GM12878 (cell line): ENCODE measurements at regions not wholly inside any gene's neighbourhood (a gene's known extent, or its start where the extent isn't known, plus 50 kb on each side); places are given as distances from the start of the nearest gene placed in this dataset.

ENCODE experiments used
- ATAC-seq: fragments of 200-7000 bp; cut with Tn5 transposase; 3 replicates; pipeline ENCODE4 v1.9.1; 2020; ENCODE audit warnings: mild to moderate bottlenecking, moderate library complexity
- BruUV-seq: library from RNA; stranded (reverse); fragments of 400-500 nt; replicated peaks from 2 replicates; lab custom pipeline; 2021; lab: Mats Ljungman, UMichigan
- CTCF ChIA-PET: fragments of 300-600 bp; sonication (Branson Sonifier 250); formaldehyde crosslinking; extraction: SDS; loops from one replicate; lab custom pipeline; 2021; ENCODE audit warnings: inconsistent platforms; lab: Yijun Ruan, JAX
- POLR2A ChIA-PET: fragments of 350-600 bp; formaldehyde crosslinking; extraction: SDS; loops from one replicate; lab custom pipeline; 2021; ENCODE audit warnings: inconsistent platforms; lab: Charles Lee
- RAD21 ChIA-PET: fragments of 300-600 bp; sonication (Branson Sonifier 250); formaldehyde crosslinking; loops from one replicate; lab custom pipeline; 2023; ENCODE audit warnings: antibody characterized with exemption; ENCODE audit not compliant: unreplicated experiment; lab: Charles Lee
- SMC1A ChIA-PET: fragments of 300-600 bp; sonication (Branson Sonifier 250); formaldehyde crosslinking; loops from one replicate; lab custom pipeline; 2023; ENCODE audit not compliant: unreplicated experiment, uncharacterized antibody; lab: Charles Lee
- DNase-seq: peaks from one replicate; pipeline ENCODE4 v3.0.0-alpha.2; 2011; ENCODE audit warnings: low read depth, low spot score
- FAIRE-seq: peaks from 3 replicates; lab custom pipeline; 2011; peaks lifted over from hg19 to GRCh38; lab: Jason Lieb, UNC
- H2AFZ ChIP-seq: 2 replicates; pipeline ENCODE4 v1.6.0; 2011; ENCODE audit warnings: low read depth, low read length, control low read depth; ENCODE audit not compliant: control insufficient read depth
- H3K27ac ChIP-seq: 2 replicates; pipeline ENCODE4 v1.5.1; 2011; ENCODE audit warnings: control low read depth; ENCODE audit not compliant: control insufficient read depth, insufficient read depth
- H3K27me3 ChIP-seq, 2 experiments: replicated peaks in 1 of 2; 2 replicates each; pipeline versions ENCODE4 v1.6.0 to v1.6.1; 2011; ENCODE audit warnings: low read length in 1 of 2; ENCODE audit not compliant: control insufficient read depth in 2 of 2, insufficient read depth in 2 of 2
- H3K36me3 ChIP-seq, 2 experiments: 2 replicates each; pipeline ENCODE4 v1.5.1; 2011; ENCODE audit warnings: low read length in 1 of 2; ENCODE audit not compliant: control insufficient read depth in 2 of 2, insufficient read depth in 2 of 2
- H3K4me1 ChIP-seq: 2 replicates; pipeline ENCODE4 v1.6.1; 2011; ENCODE audit warnings: mild to moderate bottlenecking, low read length, moderate library complexity, mixed read lengths; ENCODE audit not compliant: control insufficient read depth, insufficient read depth
- H3K4me2 ChIP-seq: 2 replicates; pipeline ENCODE4 v1.6.0; 2011; ENCODE audit warnings: control low read depth; ENCODE audit not compliant: control insufficient read depth, insufficient read depth
- H3K4me3 ChIP-seq: fragments of 200-600 bp; sonication (generic); 2 replicates; pipeline ENCODE4 v1.5.1; 2016
- H3K79me2 ChIP-seq: 2 replicates; pipeline ENCODE4 v1.6.0; 2011; ENCODE audit warnings: low read length; ENCODE audit not compliant: control insufficient read depth, insufficient read depth
- H3K9ac ChIP-seq: 2 replicates; pipeline ENCODE4 v1.8.0; 2011; ENCODE audit warnings: low read length, control low read depth, mixed read lengths; ENCODE audit not compliant: control insufficient read depth, insufficient read depth
- H3K9me3 ChIP-seq: replicated peaks from 3 replicates; pipeline ENCODE4 v1.5.1; 2011; ENCODE audit warnings: mild to moderate bottlenecking, low read length; ENCODE audit not compliant: control insufficient read depth, insufficient read depth
- H4K20me1 ChIP-seq: 2 replicates; pipeline ENCODE4 v1.6.0; 2011; ENCODE audit not compliant: control insufficient read depth, insufficient read depth
- BACH1 ChIP-seq: fragments of 450-650 bp; IDR thresholded peaks from 2 replicates; pipeline ENCODE4 v1.6.1; 2017; ENCODE audit warnings: mild to moderate bottlenecking, borderline replicate concordance
- ESRRA ChIP-seq: IDR thresholded peaks from 2 replicates; pipeline ENCODE4 v1.6.1; 2012; ENCODE audit warnings: mild to moderate bottlenecking, low read length, improper control_type of control experiment
- FOS ChIP-seq: IDR thresholded peaks from 3 replicates; pipeline ENCODE4 v1.6.1; 2011; ENCODE audit warnings: borderline replicate concordance; ENCODE audit not compliant: insufficient read length; ENCODE audit errors: extremely low read depth
- GATAD2B ChIP-seq: fragments of 450-650 bp; conservative IDR thresholded peaks from 2 replicates; pipeline ENCODE4 v1.6.1; 2017; ENCODE audit warnings: low read depth, mild to moderate bottlenecking, moderate library complexity
- KLF5 ChIP-seq: fragments of 450-650 bp; IDR thresholded peaks from 2 replicates; pipeline ENCODE4 v1.6.1; 2014; ENCODE audit warnings: mild to moderate bottlenecking; ENCODE audit not compliant: partially characterized antibody
- SMC3 ChIP-seq: IDR thresholded peaks from 2 replicates; pipeline ENCODE4 v1.6.1; 2011; ENCODE audit warnings: low read length, improper control_type of control experiment, borderline replicate concordance
- SREBF1 ChIP-seq: IDR thresholded peaks from 2 replicates; pipeline ENCODE4 v1.6.1; 2012; ENCODE audit warnings: mild to moderate bottlenecking, low read length
- WGBS: methylation state at CpG from one replicate; pipeline ENCODE4 v1.1.6; 2016; ENCODE audit warnings: low lambda C conversion rate; ENCODE audit not compliant: insufficient replicate concordance, insufficient coverage; ENCODE audit errors: missing lambda C conversion rate; 5-methylcytosine and 5-hydroxymethylcytosine counted together
- in situ Hi-C: fragments of 300-500 bp; cut with MboI; formaldehyde crosslinking; loops from 9 replicates; pipeline ENCODE4 v1.14.3; 2018; ENCODE audit warnings: mixed read lengths
- intact Hi-C: fragments of 100-400 bp; cut with micrococcal nuclease; formaldehyde crosslinking; loops from one replicate; pipeline ENCODE4 v1.14.2; 2022; ENCODE audit not compliant: unreplicated experiment
- TF ChIP-seq, protein P1 (sequence below): fragments of 450-650 bp; formaldehyde crosslinking; IDR thresholded peaks from 2 replicates; pipeline ENCODE4 v1.4.0; 2020; ENCODE audit warnings: mild to moderate bottlenecking, moderate library complexity
- TF ChIP-seq, protein P2 (sequence below): fragments of 450-650 bp; formaldehyde crosslinking; IDR thresholded peaks from 2 replicates; pipeline ENCODE4 v1.5.0; 2022; ENCODE audit warnings: mild to moderate bottlenecking, missing genetic modification characterization
- TF ChIP-seq, protein P3 (sequence below): fragments of 450-650 bp; conservative IDR thresholded peaks from 2 replicates; pipeline ENCODE4 v1.6.1; 2017; ENCODE audit warnings: mild to moderate bottlenecking, moderate library complexity

DNA sequence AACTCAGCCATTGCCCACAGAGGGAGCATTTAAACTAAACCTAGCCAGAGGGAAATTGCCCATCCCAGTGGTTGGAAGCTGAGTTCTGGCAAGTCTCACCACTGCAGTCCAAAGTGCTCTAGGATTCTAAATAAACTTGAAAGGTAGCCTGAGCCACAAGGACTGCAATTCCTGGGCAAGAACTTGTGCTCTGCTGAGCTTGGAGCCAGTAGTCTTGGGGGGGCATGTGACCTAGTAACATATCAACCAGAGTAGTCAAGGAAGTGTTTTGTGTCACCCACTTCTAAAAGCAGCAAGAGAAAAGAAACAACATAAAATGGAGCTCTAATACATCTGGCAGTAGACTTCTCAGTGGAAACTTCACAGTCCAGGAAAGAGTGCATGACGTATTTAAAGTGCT lies 167.0 kb downstream of the PTH2R start:
- FAIRE-seq = no peak

DNA sequence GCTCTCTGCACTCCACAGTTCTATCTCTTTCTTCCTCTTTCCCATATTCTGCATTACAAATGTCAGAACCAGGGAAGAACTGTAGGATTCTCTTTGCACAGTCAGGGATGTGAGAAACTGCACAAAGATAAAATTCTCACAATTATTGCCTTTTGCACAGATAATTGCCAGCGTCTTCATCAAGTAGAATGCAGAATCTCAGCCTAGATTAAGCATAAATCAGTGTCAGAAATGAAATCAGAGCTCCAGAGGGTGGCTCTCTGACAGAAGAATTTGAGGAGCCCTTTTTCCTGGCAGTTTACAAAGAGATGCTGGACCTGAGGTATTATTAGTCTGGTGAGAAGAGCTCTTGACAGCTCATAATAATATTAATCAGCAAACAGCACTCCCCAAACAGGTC lies 173.1 kb downstream of the PTH2R start:
- intact Hi-C loops = no loop called here
- ChIA-PET RAD21 (no interaction called here), POLR2A (no interaction called here), SMC1A (no interaction called here), CTCF (interaction anchor here (1.0 kb wide), 1 partner anchor 8 kb away, joined by 3 read pairs; no protein-coding TSS in a partner anchor)
- no peaks in the 10 kb centered on the region for H3K9me3 ChIP-seq
- H4K20me1 ChIP-seq = no peaks in the 10 kb centered on the region
- ATAC-seq (no peak), DNase-seq (no peak), FAIRE-seq (no peak)
- H3K4me1 ChIP-seq = no peaks in the 10 kb centered on the region
- WGBS = 0% methylated on average over 1 of the region's 1 CpG
- in situ Hi-C loops = no loop called here
- H3K4me2 ChIP-seq = no peak overlapping the region
- H3K79me2 ChIP-seq = no peaks in the 10 kb centered on the region
- BruUV-seq = no TSS peak
- no peak overlapping the region for H2AFZ ChIP-seq
- H3K36me3 ChIP-seq = no peaks in the 10 kb centered on the region
- H3K27me3 ChIP-seq = no peaks in the 10 kb centered on the region; a peak in 1 of 4 replicates
- H3K27ac ChIP-seq = no peak overlapping the region
- no peak overlapping the region for H3K9ac ChIP-seq
- no peak overlapping the region for H3K4me3 ChIP-seq
- no peak for TF ChIP-seq SREBF1
- TF ChIP-seq, protein P1, sequence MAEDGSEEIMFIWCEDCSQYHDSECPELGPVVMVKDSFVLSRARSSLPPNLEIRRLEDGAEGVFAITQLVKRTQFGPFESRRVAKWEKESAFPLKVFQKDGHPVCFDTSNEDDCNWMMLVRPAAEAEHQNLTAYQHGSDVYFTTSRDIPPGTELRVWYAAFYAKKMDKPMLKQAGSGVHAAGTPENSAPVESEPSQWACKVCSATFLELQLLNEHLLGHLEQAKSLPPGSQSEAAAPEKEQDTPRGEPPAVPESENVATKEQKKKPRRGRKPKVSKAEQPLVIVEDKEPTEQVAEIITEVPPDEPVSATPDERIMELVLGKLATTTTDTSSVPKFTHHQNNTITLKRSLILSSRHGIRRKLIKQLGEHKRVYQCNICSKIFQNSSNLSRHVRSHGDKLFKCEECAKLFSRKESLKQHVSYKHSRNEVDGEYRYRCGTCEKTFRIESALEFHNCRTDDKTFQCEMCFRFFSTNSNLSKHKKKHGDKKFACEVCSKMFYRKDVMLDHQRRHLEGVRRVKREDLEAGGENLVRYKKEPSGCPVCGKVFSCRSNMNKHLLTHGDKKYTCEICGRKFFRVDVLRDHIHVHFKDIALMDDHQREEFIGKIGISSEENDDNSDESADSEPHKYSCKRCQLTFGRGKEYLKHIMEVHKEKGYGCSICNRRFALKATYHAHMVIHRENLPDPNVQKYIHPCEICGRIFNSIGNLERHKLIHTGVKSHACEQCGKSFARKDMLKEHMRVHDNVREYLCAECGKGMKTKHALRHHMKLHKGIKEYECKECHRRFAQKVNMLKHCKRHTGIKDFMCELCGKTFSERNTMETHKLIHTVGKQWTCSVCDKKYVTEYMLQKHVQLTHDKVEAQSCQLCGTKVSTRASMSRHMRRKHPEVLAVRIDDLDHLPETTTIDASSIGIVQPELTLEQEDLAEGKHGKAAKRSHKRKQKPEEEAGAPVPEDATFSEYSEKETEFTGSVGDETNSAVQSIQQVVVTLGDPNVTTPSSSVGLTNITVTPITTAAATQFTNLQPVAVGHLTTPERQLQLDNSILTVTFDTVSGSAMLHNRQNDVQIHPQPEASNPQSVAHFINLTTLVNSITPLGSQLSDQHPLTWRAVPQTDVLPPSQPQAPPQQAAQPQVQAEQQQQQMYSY (CRISPR knock-in tag) = no peak
- TF ChIP-seq, protein P2, sequence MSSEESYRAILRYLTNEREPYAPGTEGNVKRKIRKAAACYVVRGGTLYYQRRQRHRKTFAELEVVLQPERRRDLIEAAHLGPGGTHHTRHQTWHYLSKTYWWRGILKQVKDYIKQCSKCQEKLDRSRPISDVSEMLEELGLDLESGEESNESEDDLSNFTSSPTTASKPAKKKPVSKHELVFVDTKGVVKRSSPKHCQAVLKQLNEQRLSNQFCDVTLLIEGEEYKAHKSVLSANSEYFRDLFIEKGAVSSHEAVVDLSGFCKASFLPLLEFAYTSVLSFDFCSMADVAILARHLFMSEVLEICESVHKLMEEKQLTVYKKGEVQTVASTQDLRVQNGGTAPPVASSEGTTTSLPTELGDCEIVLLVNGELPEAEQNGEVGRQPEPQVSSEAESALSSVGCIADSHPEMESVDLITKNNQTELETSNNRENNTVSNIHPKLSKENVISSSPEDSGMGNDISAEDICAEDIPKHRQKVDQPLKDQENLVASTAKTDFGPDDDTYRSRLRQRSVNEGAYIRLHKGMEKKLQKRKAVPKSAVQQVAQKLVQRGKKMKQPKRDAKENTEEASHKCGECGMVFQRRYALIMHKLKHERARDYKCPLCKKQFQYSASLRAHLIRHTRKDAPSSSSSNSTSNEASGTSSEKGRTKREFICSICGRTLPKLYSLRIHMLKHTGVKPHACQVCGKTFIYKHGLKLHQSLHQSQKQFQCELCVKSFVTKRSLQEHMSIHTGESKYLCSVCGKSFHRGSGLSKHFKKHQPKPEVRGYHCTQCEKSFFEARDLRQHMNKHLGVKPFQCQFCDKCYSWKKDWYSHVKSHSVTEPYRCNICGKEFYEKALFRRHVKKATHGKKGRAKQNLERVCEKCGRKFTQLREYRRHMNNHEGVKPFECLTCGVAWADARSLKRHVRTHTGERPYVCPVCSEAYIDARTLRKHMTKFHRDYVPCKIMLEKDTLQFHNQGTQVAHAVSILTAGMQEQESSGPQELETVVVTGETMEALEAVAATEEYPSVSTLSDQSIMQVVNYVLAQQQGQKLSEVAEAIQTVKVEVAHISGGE (CRISPR knock-in tag) = no peak
- TF ChIP-seq KLF5 = no peak

More for the DNA sequence above, 167.0 kb downstream of the PTH2R start:
- CTCF ChIA-PET = no interaction called here
- Histone ChIP-seq H2AFZ (no peak overlapping the region), H3K36me3 (no peaks in the 10 kb centered on the region), H3K9ac (no peak overlapping the region), H3K4me3 (no peak overlapping the region), H3K27ac (no peak overlapping the region), H3K4me1 (no peaks in the 10 kb centered on the region), H4K20me1 (no peaks in the 10 kb centered on the region), H3K9me3 (no peaks in the 10 kb centered on the region), H3K4me2 (no peak overlapping the region), H3K79me2 (no peaks in the 10 kb centered on the region), H3K27me3 (no peaks in the 10 kb centered on the region)
- intact Hi-C loops (no loop called here), in situ Hi-C loops (no loop called here)
- BruUV-seq = no TSS peak
- SMC1A ChIA-PET = no interaction called here
- RAD21 ChIA-PET = no interaction called here
- no peak for DNase-seq
- POLR2A ChIA-PET = no interaction called here
- 0% methylated on average over 1 of the region's 1 CpG for WGBS
- no peak for ATAC-seq
- no peak for TF ChIP-seq BACH1
- TF ChIP-seq SMC3 = no peak
- no peak for TF ChIP-seq ESRRA
- TF ChIP-seq, protein P3, sequence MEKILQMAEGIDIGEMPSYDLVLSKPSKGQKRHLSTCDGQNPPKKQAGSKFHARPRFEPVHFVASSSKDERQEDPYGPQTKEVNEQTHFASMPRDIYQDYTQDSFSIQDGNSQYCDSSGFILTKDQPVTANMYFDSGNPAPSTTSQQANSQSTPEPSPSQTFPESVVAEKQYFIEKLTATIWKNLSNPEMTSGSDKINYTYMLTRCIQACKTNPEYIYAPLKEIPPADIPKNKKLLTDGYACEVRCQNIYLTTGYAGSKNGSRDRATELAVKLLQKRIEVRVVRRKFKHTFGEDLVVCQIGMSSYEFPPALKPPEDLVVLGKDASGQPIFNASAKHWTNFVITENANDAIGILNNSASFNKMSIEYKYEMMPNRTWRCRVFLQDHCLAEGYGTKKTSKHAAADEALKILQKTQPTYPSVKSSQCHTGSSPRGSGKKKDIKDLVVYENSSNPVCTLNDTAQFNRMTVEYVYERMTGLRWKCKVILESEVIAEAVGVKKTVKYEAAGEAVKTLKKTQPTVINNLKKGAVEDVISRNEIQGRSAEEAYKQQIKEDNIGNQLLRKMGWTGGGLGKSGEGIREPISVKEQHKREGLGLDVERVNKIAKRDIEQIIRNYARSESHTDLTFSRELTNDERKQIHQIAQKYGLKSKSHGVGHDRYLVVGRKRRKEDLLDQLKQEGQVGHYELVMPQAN = no peak
- no peak for TF ChIP-seq GATAD2B
- TF ChIP-seq FOS = no peak
